AG04450 (cell line): ENCODE measurements at regions not wholly inside any gene's neighbourhood (a gene's known extent, or its start where the extent isn't known, plus 50 kb on each side); places are given as distances from the start of the nearest gene placed in this dataset.

Source experiments
- CTCF ChIA-PET: fragments of 300-600, 350-600 bp; formaldehyde crosslinking; extraction: SDS; loops from one replicate; lab custom pipeline; 2022; ENCODE audit warnings: antibody characterized with exemption, inconsistent platforms; lab: Charles Lee
- POLR2A ChIA-PET: fragments of 350-600 bp; formaldehyde crosslinking; extraction: SDS; loops from one replicate; lab custom pipeline; 2021; ENCODE audit warnings: antibody characterized with exemption, inconsistent platforms; lab: Yijun Ruan, JAX
- DNase-seq: peaks from one replicate; pipeline ENCODE4 v3.0.0-alpha.2; 2011; ENCODE audit warnings: low read depth, low spot score
- H3K27ac ChIP-seq: one replicate; pipeline ENCODE4 v1.5.1; 2012; ENCODE audit warnings: low read depth, low read length, control low read depth
- H3K27me3 ChIP-seq: one replicate; pipeline ENCODE4 v1.6.0; 2012; ENCODE audit warnings: low read length; ENCODE audit not compliant: control insufficient read depth, insufficient read depth
- H3K4me3 ChIP-seq: 2 replicates; pipeline ENCODE4 v1.5.1; 2011; ENCODE audit warnings: mild to moderate bottlenecking, low read depth, low read length, control low read depth
- H3K9me3 ChIP-seq: 2 replicates; pipeline ENCODE4 v1.5.1; 2012; ENCODE audit warnings: low read length; ENCODE audit not compliant: control insufficient read depth, insufficient read depth
- CTCF ChIP-seq: IDR thresholded peaks from 2 replicates; pipeline ENCODE4 v1.5.1; 2011; ENCODE audit warnings: low read depth, low read length, control low read depth, inconsistent platforms

- CTCF ChIA-PET, result no interaction called here
- no peak for DNase-seq
- no peaks in the 10 kb centered on the region for H3K27me3 ChIP-seq
- H3K27ac ChIP-seq, result no peak overlapping the region
- peaks cover 7% of the 10 kb centered on the region for H3K9me3 ChIP-seq
- no peak for TF ChIP-seq CTCF
- POLR2A ChIA-PET, result no interaction called here
- H3K4me3 ChIP-seq, result no peak overlapping the region
Measured at GRCh38 chr4:63122955-63123354, 1286.3 kb downstream of the TECRL start.

- Histone ChIP-seq H3K27ac (no peak overlapping the region), H3K4me3 (no peak overlapping the region), H3K27me3 (no peaks in the 10 kb centered on the region), H3K9me3 (no peaks in the 10 kb centered on the region; the same call in 1 of the 2 replicates)
- POLR2A ChIA-PET, result no interaction called here
- TF ChIP-seq CTCF, result no peak
- CTCF ChIA-PET, result no interaction called here
- DNase-seq, result no peak
Measured at GRCh38 chr4:63106600-63106999, 1302.7 kb downstream of the TECRL start.

- H3K4me3 ChIP-seq, result no peak overlapping the region
- H3K27ac ChIP-seq, result no peak overlapping the region
- CTCF ChIA-PET, result no interaction called here
- TF ChIP-seq CTCF, result no peak
- no peak for DNase-seq
- POLR2A ChIA-PET, result no interaction called here
- no peaks in the 10 kb centered on the region; the same call in 1 of the 2 replicates for H3K9me3 ChIP-seq
- no peaks in the 10 kb centered on the region for H3K27me3 ChIP-seq
Measured at GRCh38 chr4:63105839-63106238, 1303.4 kb downstream of the TECRL start.

GRCh38 chr4:63090641-63091040, 1318.6 kb downstream of the TECRL start:
- CTCF ChIA-PET, result no interaction called here
- H3K27ac ChIP-seq, result no peak overlapping the region
- H3K9me3 ChIP-seq, result peaks cover 3% of the 10 kb centered on the region; the same call in 1 of the 2 replicates
- no peak for TF ChIP-seq CTCF
- no peaks in the 10 kb centered on the region for H3K27me3 ChIP-seq
- POLR2A ChIA-PET, result no interaction called here
- H3K4me3 ChIP-seq, result no peak overlapping the region
- DNase-seq, result no peak

- TF ChIP-seq CTCF, result no peak
- no peak for DNase-seq
- peaks cover 5% of the 10 kb centered on the region; the same call in 1 of the 2 replicates for H3K9me3 ChIP-seq
- no peaks in the 10 kb centered on the region for H3K27me3 ChIP-seq
- CTCF ChIA-PET, result no interaction called here
- POLR2A ChIA-PET, result no interaction called here
- H3K4me3 ChIP-seq, result no peak overlapping the region
- no peak overlapping the region for H3K27ac ChIP-seq
Measured at GRCh38 chr4:63085091-63085490, 1324.2 kb downstream of the TECRL start.
